C4-2B (cell line): ENCODE measurements at regions not wholly inside any gene's neighbourhood (a gene's known extent, or its start where the extent isn't known, plus 50 kb on each side); places are given as distances from the start of the nearest gene placed in this dataset.

Experiments used
- CTCF ChIP-seq: fragments of 450-650 bp; conservative IDR thresholded peaks from 2 replicates; pipeline ENCODE4 v1.5.1; 2017; ENCODE audit warnings: mild to moderate bottlenecking
- ZFX ChIP-seq: fragments of 450-650 bp; IDR thresholded peaks from 2 replicates; pipeline ENCODE4 v1.6.1; 2017

- TF ChIP-seq CTCF (no peak), ZFX (no peak)
Observed at GRCh38 chr20:21004386-21005076, 101.6 kb downstream of the LINC00237 start.
